Endothelial cell of umbilical vein (primary cell): ENCODE measurements at regions not wholly inside any gene's neighbourhood (a gene's known extent, or its start where the extent isn't known, plus 50 kb on each side); places are given as distances from the start of the nearest gene placed in this dataset.

Experiments used
- BruUV-seq: library from RNA; stranded (reverse); fragments of 400-500 nt; replicated peaks from 2 replicates; lab custom pipeline; 2021; lab: Mats Ljungman, UMichigan
- CTCF ChIA-PET: fragments of 300-600, 350-600 bp; sonication (Branson Sonifier 250); formaldehyde crosslinking; loops from one replicate; lab custom pipeline; 2021; ENCODE audit warnings: antibody characterized with exemption, inconsistent platforms; lab: Charles Lee
- POLR2A ChIA-PET: fragments of 300-600, 350-600 bp; sonication (Branson Sonifier 250); formaldehyde crosslinking; loops from one replicate; lab custom pipeline; 2021; ENCODE audit warnings: antibody characterized with exemption, inconsistent platforms; lab: Charles Lee
- DNase-seq: peaks from one replicate; pipeline ENCODE4 v3.0.0-alpha.2; 2011; ENCODE audit warnings: low read depth, low spot score
- FAIRE-seq: peaks from 2 replicates; lab custom pipeline; 2011; peaks lifted over from hg19 to GRCh38; lab: Jason Lieb, UNC
- H2AFZ ChIP-seq: 2 replicates; pipeline ENCODE4 v1.6.0; 2012; ENCODE audit warnings: low read depth, low read length, control low read depth, inconsistent platforms
- H3K27ac ChIP-seq: 2 replicates; pipeline ENCODE4 v1.5.1; 2011; ENCODE audit warnings: low read depth, mild to moderate bottlenecking, control low read depth, low read length, moderate library complexity; ENCODE audit not compliant: insufficient read depth
- H3K27me3 ChIP-seq, 2 experiments: 2 replicates each; pipeline versions ENCODE4 v1.6.0 to v1.6.1; 2011; ENCODE audit warnings: low read length in 2 of 2, mixed read lengths in 1 of 2; ENCODE audit not compliant: control insufficient read depth in 2 of 2, insufficient read depth in 2 of 2
- H3K36me3 ChIP-seq, 2 experiments: 2 replicates in 1 of 2; 3 replicates in 1 of 2; pipeline ENCODE4 v1.5.1; 2011; ENCODE audit warnings: low read length in 2 of 2, mild to moderate bottlenecking in 1 of 2, moderate library complexity in 1 of 2; ENCODE audit not compliant: control insufficient read depth in 2 of 2, insufficient read depth in 2 of 2; ENCODE audit errors: extremely low read depth in 1 of 2
- H3K4me1 ChIP-seq: 3 replicates; pipeline ENCODE4 v1.5.1; 2011; ENCODE audit warnings: mild to moderate bottlenecking, low read length; ENCODE audit not compliant: control insufficient read depth, insufficient read depth; ENCODE audit errors: extremely low read depth
- H3K4me2 ChIP-seq: 2 replicates; pipeline ENCODE4 v1.6.1; 2011; ENCODE audit warnings: low read length, control low read depth, mixed read lengths; ENCODE audit not compliant: insufficient read depth
- H3K4me3 ChIP-seq, 3 experiments: fragments of 200-600 bp in 1 of 3; sonication (generic), shearing (Covaris generic) in 1 of 3; replicated peaks in 1 of 3; 2 replicates each; pipeline ENCODE4 v1.5.1; 2011 to 2016; ENCODE audit warnings: control low read depth in 3 of 3, low read length in 3 of 3, mild to moderate bottlenecking in 2 of 3, inconsistent platforms in 1 of 3, low read depth in 1 of 3, moderate library complexity in 1 of 3; ENCODE audit not compliant: insufficient read depth in 1 of 3
- H3K79me2 ChIP-seq: 2 replicates; pipeline ENCODE4 v1.6.0; 2012; ENCODE audit warnings: low read length, inconsistent platforms; ENCODE audit not compliant: control insufficient read depth, insufficient read depth
- H3K9ac ChIP-seq: replicated peaks from 2 replicates; pipeline ENCODE3; 2011; ENCODE audit warnings: low read length, control low read depth; ENCODE audit not compliant: insufficient read depth; ENCODE audit errors: extremely low read depth
- H3K9me1 ChIP-seq: replicated peaks from 3 replicates; pipeline ENCODE4 v1.6.0; 2011; ENCODE audit warnings: mild to moderate bottlenecking, low read length; ENCODE audit not compliant: control insufficient read depth, insufficient read depth; ENCODE audit errors: extremely low read depth
- H3K9me3 ChIP-seq: replicated peaks from 2 replicates; pipeline ENCODE4 v1.5.1; 2012; ENCODE audit warnings: low read length, inconsistent platforms; ENCODE audit not compliant: control insufficient read depth, insufficient read depth
- H4K20me1 ChIP-seq: replicated peaks from 2 replicates; pipeline ENCODE3; 2011; ENCODE audit warnings: mild to moderate bottlenecking, low read length; ENCODE audit not compliant: control insufficient read depth, insufficient read depth; ENCODE audit errors: extremely low read depth
- CTCF ChIP-seq, 2 donors: IDR thresholded peaks; 1 replicate in 1 of 2; 2 replicates in 1 of 2; pipeline ENCODE4 v1.5.1; 2011; ENCODE audit warnings: low read length in 2 of 2, mild to moderate bottlenecking in 2 of 2, moderate library complexity in 2 of 2, control low read depth in 1 of 2, inconsistent platforms in 1 of 2, low read depth in 1 of 2; ENCODE audit not compliant: insufficient read depth in 1 of 2; ENCODE audit errors: extremely low read depth in 1 of 2
- EZH2 ChIP-seq: IDR thresholded peaks from 2 replicates; pipeline ENCODE4 v1.6.1; 2012; ENCODE audit warnings: borderline replicate concordance, low read depth, mild to moderate bottlenecking, moderate library complexity, low read length, inconsistent platforms; ENCODE audit not compliant: severe bottlenecking
- FOS ChIP-seq: IDR thresholded peaks from 2 replicates; pipeline ENCODE4 v1.6.1; 2011; ENCODE audit warnings: mild to moderate bottlenecking, low read length, moderate library complexity, borderline replicate concordance; ENCODE audit not compliant: insufficient read depth
- GATA2 ChIP-seq: IDR thresholded peaks from 2 replicates; pipeline ENCODE4 v1.7.0; 2011; ENCODE audit warnings: low read depth, mild to moderate bottlenecking, moderate library complexity, mixed read lengths, low read length; ENCODE audit not compliant: insufficient read length, insufficient read depth
- JUN ChIP-seq: IDR thresholded peaks from 2 replicates; pipeline ENCODE4 v1.6.1; 2011; ENCODE audit warnings: borderline replicate concordance, low read depth; ENCODE audit not compliant: insufficient read length, insufficient read depth
- MAX ChIP-seq: IDR thresholded peaks from 2 replicates; pipeline ENCODE4 v1.6.1; 2011; ENCODE audit not compliant: insufficient read depth, insufficient read length
- MYC ChIP-seq: IDR thresholded peaks from one replicate; pipeline ENCODE4 v1.6.1; 2011; ENCODE audit warnings: mild to moderate bottlenecking, low read depth, low read length
- POLR2A ChIP-seq: IDR thresholded peaks from 2 replicates; pipeline ENCODE4 v1.6.1; 2012; ENCODE audit warnings: low read depth, mild to moderate bottlenecking, control low read depth, low read length
- POLR2AphosphoS5 ChIP-seq: IDR thresholded peaks from 2 replicates; pipeline ENCODE4 v1.6.1; 2012; ENCODE audit warnings: low read depth, mild to moderate bottlenecking, control low read depth, low read length, moderate library complexity; ENCODE audit not compliant: insufficient read depth
- dilution Hi-C: fragments of 300-500 bp; cut with MboI; formaldehyde crosslinking; loops from one replicate; pipeline ENCODE4 v1.15.0; 2019; ENCODE audit warnings: low sequenced_read_pairs; ENCODE audit not compliant: extremely low pct_ligation_motif_present
- intact Hi-C: fragments of 100-400 bp; cut with micrococcal nuclease; formaldehyde crosslinking; loops from one replicate; pipeline ENCODE4 v1.10.0; 2022

- dilution Hi-C loops (no loop called here), intact Hi-C loops (no loop called here)
- H2AFZ ChIP-seq = no peak overlapping the region
- no peak for FAIRE-seq
- no peak overlapping the region for H3K9ac ChIP-seq
- H3K36me3 ChIP-seq = no peaks in the 10 kb centered on the region
- POLR2A ChIA-PET = no interaction called here
- no TSS peak for BruUV-seq
- H3K27ac ChIP-seq = no peak overlapping the region
- CTCF ChIA-PET = no interaction called here
- no peak overlapping the region for H3K4me2 ChIP-seq
- no peaks in the 10 kb centered on the region for H3K27me3 ChIP-seq
- H3K4me1 ChIP-seq = no peaks in the 10 kb centered on the region
- no peaks in the 10 kb centered on the region for H4K20me1 ChIP-seq
- H3K79me2 ChIP-seq = no peaks in the 10 kb centered on the region
- H3K9me1 ChIP-seq = no peaks in the 10 kb centered on the region
- TF ChIP-seq EZH2 (no peak), POLR2A (no peak), GATA2 (no peak), MYC (no peak), POLR2AphosphoS5 (no peak)
- H3K4me3 ChIP-seq = no peak overlapping the region
- peaks cover 3% of the 10 kb centered on the region for H3K9me3 ChIP-seq
- DNase-seq = no peak
Measured at GRCh38 chr19:30309905-30310601, 62.1 kb upstream of the ZNF536 start.

GRCh38 chr19:30310602-30311263 lies 61.5 kb upstream of the ZNF536 start:
- no peak overlapping the region for H3K4me3 ChIP-seq
- POLR2A ChIA-PET = no interaction called here
- no peak overlapping the region for H2AFZ ChIP-seq
- H3K27me3 ChIP-seq = no peaks in the 10 kb centered on the region
- no peaks in the 10 kb centered on the region for H3K4me1 ChIP-seq
- peaks cover 3% of the 10 kb centered on the region for H3K9me3 ChIP-seq
- DNase-seq (no peak), FAIRE-seq (no peak)
- intact Hi-C loops (no loop called here), dilution Hi-C loops (no loop called here)
- TF ChIP-seq MAX (no peak), CTCF (IDR thresholded peaks at IDR 0.05; ENCODE audit: extremely low read depth in 1 of 2, insufficient read depth in 1 of 2, low read depth in 1 of 2, low read length in 2 of 2) (no peak), FOS (no peak), POLR2AphosphoS5 (no peak), JUN (no peak), POLR2A (no peak), EZH2 (no peak), GATA2 (no peak), MYC (no peak)
- H3K79me2 ChIP-seq = no peaks in the 10 kb centered on the region
- H3K4me2 ChIP-seq = no peak overlapping the region
- no peaks in the 10 kb centered on the region for H3K36me3 ChIP-seq
- no peak overlapping the region for H3K27ac ChIP-seq
- H3K9me1 ChIP-seq = no peaks in the 10 kb centered on the region
- BruUV-seq = no TSS peak
- no peak overlapping the region for H3K9ac ChIP-seq
- CTCF ChIA-PET = no interaction called here
- H4K20me1 ChIP-seq = no peaks in the 10 kb centered on the region
